GM12878 (cell line): ENCODE measurements at regions not wholly inside any gene's neighbourhood (a gene's known extent, or its start where the extent isn't known, plus 50 kb on each side); places are given as distances from the start of the nearest gene placed in this dataset.
"Not testable (repeated sequence)": the region's sequence is repeated elsewhere in the genome, so short reads cannot be mapped to it uniquely, and the experiment has no call there.

Experiments used
- ATAC-seq: fragments of 200-7000 bp; cut with Tn5 transposase; 3 replicates; pipeline ENCODE4 v1.9.1; 2020; ENCODE audit warnings: mild to moderate bottlenecking, moderate library complexity
- BruUV-seq: library from RNA; stranded (reverse); fragments of 400-500 nt; replicated peaks from 2 replicates; lab custom pipeline; 2021; lab: Mats Ljungman, UMichigan
- CTCF ChIA-PET: fragments of 300-600 bp; sonication (Branson Sonifier 250); formaldehyde crosslinking; extraction: SDS; loops from one replicate; lab custom pipeline; 2021; ENCODE audit warnings: inconsistent platforms; lab: Yijun Ruan, JAX
- POLR2A ChIA-PET: fragments of 350-600 bp; formaldehyde crosslinking; extraction: SDS; loops from one replicate; lab custom pipeline; 2021; ENCODE audit warnings: inconsistent platforms; lab: Charles Lee
- RAD21 ChIA-PET: fragments of 300-600 bp; sonication (Branson Sonifier 250); formaldehyde crosslinking; loops from one replicate; lab custom pipeline; 2023; ENCODE audit warnings: antibody characterized with exemption; ENCODE audit not compliant: unreplicated experiment; lab: Charles Lee
- SMC1A ChIA-PET: fragments of 300-600 bp; sonication (Branson Sonifier 250); formaldehyde crosslinking; loops from one replicate; lab custom pipeline; 2023; ENCODE audit not compliant: unreplicated experiment, uncharacterized antibody; lab: Charles Lee
- DNase-seq: peaks from one replicate; pipeline ENCODE4 v3.0.0-alpha.2; 2011; ENCODE audit warnings: low read depth, low spot score
- FAIRE-seq: peaks from 3 replicates; lab custom pipeline; 2011; peaks lifted over from hg19 to GRCh38; lab: Jason Lieb, UNC
- H2AFZ ChIP-seq: 2 replicates; pipeline ENCODE4 v1.6.0; 2011; ENCODE audit warnings: low read depth, low read length, control low read depth; ENCODE audit not compliant: control insufficient read depth
- H3K27ac ChIP-seq: 2 replicates; pipeline ENCODE4 v1.5.1; 2011; ENCODE audit warnings: control low read depth; ENCODE audit not compliant: control insufficient read depth, insufficient read depth
- H3K27me3 ChIP-seq, 2 experiments: replicated peaks in 1 of 2; 2 replicates each; pipeline versions ENCODE4 v1.6.0 to v1.6.1; 2011; ENCODE audit warnings: low read length in 1 of 2; ENCODE audit not compliant: control insufficient read depth in 2 of 2, insufficient read depth in 2 of 2
- H3K36me3 ChIP-seq, 2 experiments: 2 replicates each; pipeline ENCODE4 v1.5.1; 2011; ENCODE audit warnings: low read length in 1 of 2; ENCODE audit not compliant: control insufficient read depth in 2 of 2, insufficient read depth in 2 of 2
- H3K4me1 ChIP-seq: 2 replicates; pipeline ENCODE4 v1.6.1; 2011; ENCODE audit warnings: mild to moderate bottlenecking, low read length, moderate library complexity, mixed read lengths; ENCODE audit not compliant: control insufficient read depth, insufficient read depth
- H3K4me2 ChIP-seq: 2 replicates; pipeline ENCODE4 v1.6.0; 2011; ENCODE audit warnings: control low read depth; ENCODE audit not compliant: control insufficient read depth, insufficient read depth
- H3K4me3 ChIP-seq: fragments of 200-600 bp; sonication (generic); 2 replicates; pipeline ENCODE4 v1.5.1; 2016
- H3K79me2 ChIP-seq: 2 replicates; pipeline ENCODE4 v1.6.0; 2011; ENCODE audit warnings: low read length; ENCODE audit not compliant: control insufficient read depth, insufficient read depth
- H3K9ac ChIP-seq: 2 replicates; pipeline ENCODE4 v1.8.0; 2011; ENCODE audit warnings: low read length, control low read depth, mixed read lengths; ENCODE audit not compliant: control insufficient read depth, insufficient read depth
- H3K9me3 ChIP-seq: replicated peaks from 3 replicates; pipeline ENCODE4 v1.5.1; 2011; ENCODE audit warnings: mild to moderate bottlenecking, low read length; ENCODE audit not compliant: control insufficient read depth, insufficient read depth
- H4K20me1 ChIP-seq: 2 replicates; pipeline ENCODE4 v1.6.0; 2011; ENCODE audit not compliant: control insufficient read depth, insufficient read depth
- CHD2 ChIP-seq: IDR thresholded peaks from 2 replicates; pipeline ENCODE4 v1.6.1; 2011; ENCODE audit warnings: low read depth, low read length, improper control_type of control experiment, borderline replicate concordance
- HDGF ChIP-seq: fragments of 450-650 bp; IDR thresholded peaks from 2 replicates; pipeline ENCODE4 v1.6.1; 2016; ENCODE audit warnings: antibody characterized with exemption
- MTA3 ChIP-seq: IDR thresholded peaks from 2 replicates; pipeline ENCODE4 v1.6.1; 2012; ENCODE audit warnings: low read length, inconsistent platforms, borderline replicate concordance
- POU2F2 ChIP-seq: IDR thresholded peaks from 3 replicates; pipeline ENCODE4 v1.6.1; 2011; ENCODE audit warnings: low read depth, mild to moderate bottlenecking, low read length, borderline replicate concordance
- RELB ChIP-seq: fragments of 450-650 bp; IDR thresholded peaks from 2 replicates; pipeline ENCODE4 v1.6.1; 2017; ENCODE audit warnings: low read depth, mild to moderate bottlenecking, moderate library complexity
- SIX5 ChIP-seq: IDR thresholded peaks from 2 replicates; pipeline ENCODE4 v1.6.1; 2011; ENCODE audit warnings: mild to moderate bottlenecking, low read depth, low read length, moderate library complexity; ENCODE audit not compliant: severe bottlenecking
- STAT1 ChIP-seq: fragments of 450-650 bp; conservative IDR thresholded peaks from 2 replicates; pipeline ENCODE4 v1.6.1; 2014; ENCODE audit warnings: antibody characterized with exemption, mild to moderate bottlenecking
- ZNF24 ChIP-seq: fragments of 450-650 bp; IDR thresholded peaks from 2 replicates; pipeline ENCODE4 v1.6.1; 2017; ENCODE audit warnings: antibody characterized with exemption, mild to moderate bottlenecking
- WGBS: methylation state at CpG from one replicate; pipeline ENCODE4 v1.1.6; 2016; ENCODE audit warnings: low lambda C conversion rate; ENCODE audit not compliant: insufficient replicate concordance, insufficient coverage; ENCODE audit errors: missing lambda C conversion rate; 5-methylcytosine and 5-hydroxymethylcytosine counted together
- in situ Hi-C: fragments of 300-500 bp; cut with MboI; formaldehyde crosslinking; loops from 9 replicates; pipeline ENCODE4 v1.14.3; 2018; ENCODE audit warnings: mixed read lengths
- intact Hi-C: fragments of 100-400 bp; cut with micrococcal nuclease; formaldehyde crosslinking; loops from one replicate; pipeline ENCODE4 v1.14.2; 2022; ENCODE audit not compliant: unreplicated experiment
- TF ChIP-seq, protein P1 (sequence below): fragments of 450-650 bp; IDR thresholded peaks from 2 replicates; pipeline ENCODE4 v1.6.1; 2017; ENCODE audit warnings: mild to moderate bottlenecking, moderate library complexity

- TF ChIP-seq MTA3, result no peak
- no peak for TF ChIP-seq POU2F2
Measured at GRCh38 chr14:48563489-48563888, 888.1 kb upstream of the MDGA2 start (continued).

GRCh38 chr14:48561438-48561837 lies 886.0 kb upstream of the MDGA2 start:
- SMC1A ChIA-PET, H2AFZ ChIP-seq, H3K79me2 ChIP-seq, H3K9ac ChIP-seq, intact Hi-C loops, H3K36me3 ChIP-seq, CTCF ChIA-PET, ATAC-seq, DNase-seq, H3K4me3 ChIP-seq, H3K4me1 ChIP-seq, H3K27me3 ChIP-seq, RAD21 ChIA-PET, in situ Hi-C loops, H4K20me1 ChIP-seq, H3K9me3 ChIP-seq, H3K27ac ChIP-seq, FAIRE-seq, POLR2A ChIA-PET, H3K4me2 ChIP-seq, BruUV-seq: not testable (repeated sequence)
- 17% methylated on average over 3 of the region's 3 CpGs for WGBS

- intact Hi-C loops, result no loop called here
- FAIRE-seq, result no peak
- BruUV-seq, result no TSS peak
- no peak for TF ChIP-seq MTA3
- no peak for TF ChIP-seq HDGF
- no peak for TF ChIP-seq SIX5
- TF ChIP-seq ZNF24, result no peak
- TF ChIP-seq STAT1, result no peak
- TF ChIP-seq, protein P1, sequence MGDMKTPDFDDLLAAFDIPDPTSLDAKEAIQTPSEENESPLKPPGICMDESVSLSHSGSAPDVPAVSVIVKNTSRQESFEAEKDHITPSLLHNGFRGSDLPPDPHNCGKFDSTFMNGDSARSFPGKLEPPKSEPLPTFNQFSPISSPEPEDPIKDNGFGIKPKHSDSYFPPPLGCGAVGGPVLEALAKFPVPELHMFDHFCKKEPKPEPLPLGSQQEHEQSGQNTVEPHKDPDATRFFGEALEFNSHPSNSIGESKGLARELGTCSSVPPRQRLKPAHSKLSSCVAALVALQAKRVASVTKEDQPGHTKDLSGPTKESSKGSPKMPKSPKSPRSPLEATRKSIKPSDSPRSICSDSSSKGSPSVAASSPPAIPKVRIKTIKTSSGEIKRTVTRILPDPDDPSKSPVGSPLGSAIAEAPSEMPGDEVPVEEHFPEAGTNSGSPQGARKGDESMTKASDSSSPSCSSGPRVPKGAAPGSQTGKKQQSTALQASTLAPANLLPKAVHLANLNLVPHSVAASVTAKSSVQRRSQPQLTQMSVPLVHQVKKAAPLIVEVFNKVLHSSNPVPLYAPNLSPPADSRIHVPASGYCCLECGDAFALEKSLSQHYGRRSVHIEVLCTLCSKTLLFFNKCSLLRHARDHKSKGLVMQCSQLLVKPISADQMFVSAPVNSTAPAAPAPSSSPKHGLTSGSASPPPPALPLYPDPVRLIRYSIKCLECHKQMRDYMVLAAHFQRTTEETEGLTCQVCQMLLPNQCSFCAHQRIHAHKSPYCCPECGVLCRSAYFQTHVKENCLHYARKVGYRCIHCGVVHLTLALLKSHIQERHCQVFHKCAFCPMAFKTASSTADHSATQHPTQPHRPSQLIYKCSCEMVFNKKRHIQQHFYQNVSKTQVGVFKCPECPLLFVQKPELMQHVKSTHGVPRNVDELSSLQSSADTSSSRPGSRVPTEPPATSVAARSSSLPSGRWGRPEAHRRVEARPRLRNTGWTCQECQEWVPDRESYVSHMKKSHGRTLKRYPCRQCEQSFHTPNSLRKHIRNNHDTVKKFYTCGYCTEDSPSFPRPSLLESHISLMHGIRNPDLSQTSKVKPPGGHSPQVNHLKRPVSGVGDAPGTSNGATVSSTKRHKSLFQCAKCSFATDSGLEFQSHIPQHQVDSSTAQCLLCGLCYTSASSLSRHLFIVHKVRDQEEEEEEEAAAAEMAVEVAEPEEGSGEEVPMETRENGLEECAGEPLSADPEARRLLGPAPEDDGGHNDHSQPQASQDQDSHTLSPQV, result no peak
- no peak for TF ChIP-seq RELB
- TF ChIP-seq CHD2, result no peak
Measured at GRCh38 chr14:48560421-48560820, 885.0 kb upstream of the MDGA2 start.

More at GRCh38 chr14:48560421-48560820, 885.0 kb upstream of the MDGA2 start:
- Histone ChIP-seq H2AFZ (no peak overlapping the region), H3K79me2 (no peaks in the 10 kb centered on the region), H3K36me3 (no peaks in the 10 kb centered on the region), H3K4me1 (no peaks in the 10 kb centered on the region), H3K9me3 (no peaks in the 10 kb centered on the region), H3K4me2 (no peak overlapping the region), H3K4me3 (no peak overlapping the region), H3K9ac (no peak overlapping the region), H3K27ac (no peak overlapping the region), H4K20me1 (no peaks in the 10 kb centered on the region), H3K27me3 (no peaks in the 10 kb centered on the region)
- DNase-seq (no peak), ATAC-seq (no peak)
- CTCF ChIA-PET, result no interaction called here
- SMC1A ChIA-PET, result no interaction called here
- in situ Hi-C loops, result no loop called here
- POLR2A ChIA-PET, result no interaction called here
- WGBS, result 19% methylated on average over 4 of the region's 4 CpGs
- RAD21 ChIA-PET, result no interaction called here
